SK-N-SH treated with all-trans-retinoic acid at 6 μM for 48 hours (cell line): ENCODE measurements at regions not wholly inside any gene's neighbourhood (a gene's known extent, or its start where the extent isn't known, plus 50 kb on each side); places are given as distances from the start of the nearest gene placed in this dataset.
A peak's percentile ranks its signal among the peaks of the same experiment; 100 is the strongest.

Source experiments
- ATAC-seq: fragments of 200-7000 bp; cut with Tn5 transposase; 3 replicates; pipeline ENCODE4 v1.9.1; 2020; ENCODE audit warnings: mild to moderate bottlenecking, moderate library complexity
- ARNTL ChIP-seq: fragments of 450-650 bp; formaldehyde crosslinking; IDR thresholded peaks from 2 replicates; pipeline ENCODE4 v1.5.0; 2020; ENCODE audit warnings: low read depth, mild to moderate bottlenecking, moderate library complexity, borderline replicate concordance
- BACH2 ChIP-seq: fragments of 250-450 bp; sonication (Bioruptor Pico); IDR thresholded peaks from 2 replicates; pipeline ENCODE4 v1.9.0; 2021; ENCODE audit warnings: mild to moderate bottlenecking, borderline replicate concordance
- CSDC2 ChIP-seq: fragments of 250-450 bp; sonication (Bioruptor Pico); IDR thresholded peaks from 2 replicates; pipeline ENCODE4 v1.5.0; 2020; ENCODE audit warnings: mild to moderate bottlenecking, moderate library complexity
- GLIS3 ChIP-seq: fragments of 250-450 bp; sonication (Bioruptor Pico); IDR thresholded peaks from 2 replicates; pipeline ENCODE4 v1.5.0; 2020; ENCODE audit warnings: mild to moderate bottlenecking, moderate library complexity
- ISL1 ChIP-seq: fragments of 250-450 bp; sonication (Bioruptor Pico); IDR thresholded peaks from 2 replicates; pipeline ENCODE4 v2.1.2; 2022; ENCODE audit warnings: mild to moderate bottlenecking, moderate library complexity
- OSR1 ChIP-seq: fragments of 250-450 bp; sonication (Bioruptor Pico); IDR thresholded peaks from 2 replicates; pipeline ENCODE4 v1.8.0; 2022; ENCODE audit warnings: moderate library complexity, mild to moderate bottlenecking, inconsistent platforms
- PPARA ChIP-seq: fragments of 250-450 bp; sonication (Bioruptor Pico); IDR thresholded peaks from 2 replicates; pipeline ENCODE4 v1.5.0; 2020; ENCODE audit warnings: mild to moderate bottlenecking, borderline replicate concordance
- SNAI2 ChIP-seq: fragments of 250-450 bp; sonication (Bioruptor Pico); IDR thresholded peaks from 2 replicates; pipeline ENCODE4 v1.5.0; 2020; ENCODE audit warnings: mild to moderate bottlenecking, moderate library complexity
- TCF4 ChIP-seq: fragments of 250-450 bp; sonication (Bioruptor Pico); IDR thresholded peaks from 2 replicates; pipeline ENCODE4 v1.8.0; 2021; ENCODE audit warnings: mild to moderate bottlenecking, moderate library complexity, borderline replicate concordance
- TOX ChIP-seq: fragments of 250-450 bp; sonication (Bioruptor Pico); IDR thresholded peaks from 2 replicates; pipeline ENCODE4 v1.8.0; 2021; ENCODE audit warnings: mild to moderate bottlenecking, moderate library complexity, borderline replicate concordance
- ZC3H10 ChIP-seq: fragments of 250-450 bp; sonication (Bioruptor Pico); IDR thresholded peaks from 2 replicates; pipeline ENCODE4 v1.5.1; 2021; ENCODE audit warnings: mild to moderate bottlenecking, moderate library complexity
- ZFP3 ChIP-seq: fragments of 250-450 bp; sonication (Bioruptor Pico); IDR thresholded peaks from 2 replicates; pipeline ENCODE4 v1.5.0; 2020; ENCODE audit warnings: mild to moderate bottlenecking, moderate library complexity
- ZFP30 ChIP-seq: fragments of 450-650 bp; formaldehyde crosslinking; IDR thresholded peaks from 2 replicates; pipeline ENCODE4 v1.5.0; 2022; ENCODE audit warnings: mild to moderate bottlenecking, moderate library complexity
- ZNF565 ChIP-seq: fragments of 450-650 bp; formaldehyde crosslinking; conservative IDR thresholded peaks from 2 replicates; pipeline ENCODE4 v1.5.0; 2020; ENCODE audit warnings: low read depth, mild to moderate bottlenecking, moderate library complexity
- ZNF70 ChIP-seq: fragments of 450-650 bp; formaldehyde crosslinking; IDR thresholded peaks from 2 replicates; pipeline ENCODE4 v1.5.0; 2020; ENCODE audit warnings: mild to moderate bottlenecking, moderate library complexity
- TF ChIP-seq, protein P1 (sequence below): fragments of 250-450 bp; sonication (Bioruptor Pico); IDR thresholded peaks from 2 replicates; pipeline ENCODE4 v1.8.0; 2020; ENCODE audit warnings: mild to moderate bottlenecking, moderate library complexity, borderline replicate concordance
- TF ChIP-seq, protein P2 (sequence below): fragments of 250-450 bp; sonication (Bioruptor Pico); IDR thresholded peaks from 2 replicates; pipeline ENCODE4 v1.5.1; 2020; ENCODE audit warnings: low read depth, mild to moderate bottlenecking, moderate library complexity
- TF ChIP-seq, protein P3 (sequence below): fragments of 250-450 bp; sonication (Bioruptor Pico); IDR thresholded peaks from 2 replicates; pipeline ENCODE4 v1.8.0; 2021; ENCODE audit warnings: low read depth, mild to moderate bottlenecking, moderate library complexity, borderline replicate concordance
- TF ChIP-seq, protein P4 (sequence below): fragments of 250-450 bp; sonication (Bioruptor Pico); IDR thresholded peaks from 2 replicates; pipeline ENCODE4 v1.5.0; 2020; ENCODE audit warnings: mild to moderate bottlenecking, moderate library complexity
- TF ChIP-seq, protein P5 (sequence below): fragments of 250-450 bp; sonication (Bioruptor Pico); IDR thresholded peaks from 2 replicates; pipeline ENCODE4 v1.5.1; 2021; ENCODE audit warnings: mild to moderate bottlenecking, moderate library complexity

DNA sequence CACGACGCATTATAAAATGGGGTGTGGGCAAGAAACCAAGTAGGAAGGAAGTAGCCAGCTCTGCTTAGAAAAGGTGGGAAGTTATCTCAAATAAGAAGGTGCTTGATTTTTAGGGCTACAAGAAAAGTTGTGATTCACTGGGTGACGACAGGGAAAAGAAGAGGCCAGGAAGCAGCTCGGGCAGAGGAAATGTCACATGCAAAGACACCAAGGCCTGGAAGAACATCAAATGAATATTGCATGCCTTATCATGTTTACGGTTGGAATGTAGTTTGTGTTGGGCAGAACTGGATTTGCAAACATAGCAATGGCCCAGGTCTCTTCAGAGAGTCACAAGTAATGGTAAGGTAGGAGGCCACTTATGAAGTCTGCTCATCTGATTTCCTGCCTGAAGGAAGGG, 610.6 kb downstream of the IRS1 start:
- TF ChIP-seq ZNF565 (no peak), SNAI2 (no peak), BACH2 (CRISPR knock-in tag) (no peak), GLIS3 (CRISPR knock-in tag) (no peak), ZFP30 (CRISPR knock-in tag) (no peak), TOX (no peak), OSR1 (CRISPR knock-in tag) (no peak), CSDC2 (CRISPR knock-in tag) (no peak), ZNF70 (no peak)
- TF ChIP-seq, protein P1, sequence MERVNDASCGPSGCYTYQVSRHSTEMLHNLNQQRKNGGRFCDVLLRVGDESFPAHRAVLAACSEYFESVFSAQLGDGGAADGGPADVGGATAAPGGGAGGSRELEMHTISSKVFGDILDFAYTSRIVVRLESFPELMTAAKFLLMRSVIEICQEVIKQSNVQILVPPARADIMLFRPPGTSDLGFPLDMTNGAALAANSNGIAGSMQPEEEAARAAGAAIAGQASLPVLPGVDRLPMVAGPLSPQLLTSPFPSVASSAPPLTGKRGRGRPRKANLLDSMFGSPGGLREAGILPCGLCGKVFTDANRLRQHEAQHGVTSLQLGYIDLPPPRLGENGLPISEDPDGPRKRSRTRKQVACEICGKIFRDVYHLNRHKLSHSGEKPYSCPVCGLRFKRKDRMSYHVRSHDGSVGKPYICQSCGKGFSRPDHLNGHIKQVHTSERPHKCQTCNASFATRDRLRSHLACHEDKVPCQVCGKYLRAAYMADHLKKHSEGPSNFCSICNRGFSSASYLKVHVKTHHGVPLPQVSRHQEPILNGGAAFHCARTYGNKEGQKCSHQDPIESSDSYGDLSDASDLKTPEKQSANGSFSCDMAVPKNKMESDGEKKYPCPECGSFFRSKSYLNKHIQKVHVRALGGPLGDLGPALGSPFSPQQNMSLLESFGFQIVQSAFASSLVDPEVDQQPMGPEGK (CRISPR knock-in tag) = no peak
- TF ChIP-seq, protein P2, sequence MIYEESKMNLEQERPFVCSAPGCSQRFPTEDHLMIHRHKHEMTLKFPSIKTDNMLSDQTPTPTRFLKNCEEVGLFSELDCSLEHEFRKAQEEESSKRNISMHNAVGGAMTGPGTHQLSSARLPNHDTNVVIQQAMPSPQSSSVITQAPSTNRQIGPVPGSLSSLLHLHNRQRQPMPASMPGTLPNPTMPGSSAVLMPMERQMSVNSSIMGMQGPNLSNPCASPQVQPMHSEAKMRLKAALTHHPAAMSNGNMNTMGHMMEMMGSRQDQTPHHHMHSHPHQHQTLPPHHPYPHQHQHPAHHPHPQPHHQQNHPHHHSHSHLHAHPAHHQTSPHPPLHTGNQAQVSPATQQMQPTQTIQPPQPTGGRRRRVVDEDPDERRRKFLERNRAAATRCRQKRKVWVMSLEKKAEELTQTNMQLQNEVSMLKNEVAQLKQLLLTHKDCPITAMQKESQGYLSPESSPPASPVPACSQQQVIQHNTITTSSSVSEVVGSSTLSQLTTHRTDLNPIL = no peak
- TF ChIP-seq, protein P3, sequence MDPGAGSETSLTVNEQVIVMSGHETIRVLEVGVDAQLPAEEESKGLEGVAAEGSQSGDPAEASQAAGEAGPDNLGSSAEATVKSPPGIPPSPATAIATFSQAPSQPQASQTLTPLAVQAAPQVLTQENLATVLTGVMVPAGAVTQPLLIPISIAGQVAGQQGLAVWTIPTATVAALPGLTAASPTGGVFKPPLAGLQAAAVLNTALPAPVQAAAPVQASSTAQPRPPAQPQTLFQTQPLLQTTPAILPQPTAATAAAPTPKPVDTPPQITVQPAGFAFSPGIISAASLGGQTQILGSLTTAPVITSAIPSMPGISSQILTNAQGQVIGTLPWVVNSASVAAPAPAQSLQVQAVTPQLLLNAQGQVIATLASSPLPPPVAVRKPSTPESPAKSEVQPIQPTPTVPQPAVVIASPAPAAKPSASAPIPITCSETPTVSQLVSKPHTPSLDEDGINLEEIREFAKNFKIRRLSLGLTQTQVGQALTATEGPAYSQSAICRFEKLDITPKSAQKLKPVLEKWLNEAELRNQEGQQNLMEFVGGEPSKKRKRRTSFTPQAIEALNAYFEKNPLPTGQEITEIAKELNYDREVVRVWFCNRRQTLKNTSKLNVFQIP (CRISPR knock-in tag) = no peak
- no peak for ATAC-seq

DNA sequence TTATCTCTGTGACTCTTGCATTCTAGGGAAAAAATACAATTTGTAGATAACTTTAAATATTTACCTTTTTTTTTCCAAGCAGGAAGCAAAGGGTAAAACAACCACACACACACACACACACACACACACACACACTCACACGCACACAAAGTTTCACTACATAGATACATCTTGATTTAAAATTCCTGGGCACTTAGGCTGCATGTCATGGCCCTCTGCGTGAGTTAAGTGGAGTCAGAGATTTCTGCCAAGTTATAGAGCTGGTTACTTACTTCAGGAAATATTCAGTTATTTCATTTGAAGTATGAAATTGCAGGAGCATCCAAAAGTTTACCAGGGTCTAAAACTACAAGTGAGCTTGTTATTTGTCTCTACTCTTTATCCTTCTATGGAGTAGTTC, 612.0 kb downstream of the IRS1 start:
- ATAC-seq = peak; percentile 64
- TF ChIP-seq, protein P2 = no peak
- TF ChIP-seq ISL1 (CRISPR knock-in tag) = peak; percentile 59

DNA sequence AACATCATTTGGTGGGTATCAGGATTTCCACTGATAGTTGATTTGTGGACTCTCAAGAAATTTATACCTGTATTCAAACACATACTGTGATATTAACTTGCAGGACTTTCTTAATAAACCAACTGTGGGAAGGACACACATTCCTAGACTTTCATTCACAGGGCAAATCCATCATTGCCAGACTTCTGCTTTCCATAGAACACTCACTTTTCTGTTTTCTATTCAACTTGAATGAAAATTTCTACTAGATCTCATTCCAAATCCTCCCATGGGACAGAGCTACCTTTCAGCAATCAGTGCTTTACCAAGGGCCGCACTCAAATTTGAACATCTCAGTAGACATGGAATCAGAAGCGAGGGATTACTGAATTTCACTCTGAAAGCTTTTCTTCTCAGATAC, 612.5 kb downstream of the IRS1 start:
- ATAC-seq = no peak; the same call in 2 of the 3 replicates
- no peak for TF ChIP-seq ZNF565

DNA sequence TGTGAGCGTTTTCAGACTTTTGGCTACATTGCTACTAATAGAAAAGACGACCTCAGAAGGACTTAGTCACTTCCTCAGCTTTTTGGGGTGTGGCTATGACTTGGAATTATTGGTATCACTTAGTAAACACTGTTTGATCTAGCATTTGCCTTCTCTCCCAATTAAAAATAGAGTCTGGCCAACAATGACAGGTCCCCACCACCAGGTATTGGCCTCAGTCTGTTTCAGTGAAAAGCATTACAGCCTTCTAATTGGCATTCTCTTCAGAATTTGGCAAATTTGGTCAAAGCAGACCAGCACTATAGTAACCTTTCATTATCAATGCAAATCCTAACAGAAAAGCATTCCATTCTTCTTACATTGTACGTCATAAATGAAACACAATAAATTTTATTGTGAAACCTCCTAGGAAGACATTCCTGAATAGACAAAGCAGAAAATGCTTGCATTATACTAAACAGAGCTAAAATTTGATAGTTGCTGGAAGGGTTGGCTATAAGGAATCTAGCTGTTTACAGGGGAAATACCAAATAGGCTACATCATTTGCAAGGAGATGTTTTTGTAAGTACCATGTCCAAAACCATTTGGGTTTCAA, 613.9 kb downstream of the IRS1 start:
- peak; percentile 81 for ATAC-seq
- no peak for TF ChIP-seq ZNF565
- no peak for TF ChIP-seq TCF4 (CRISPR knock-in tag)
- no peak for TF ChIP-seq ZC3H10 (CRISPR knock-in tag)
- peak; percentile 66 for TF ChIP-seq ISL1 (CRISPR knock-in tag)
- no peak for TF ChIP-seq ARNTL (CRISPR knock-in tag)
- TF ChIP-seq ZNF70 = no peak
- TF ChIP-seq TOX = no peak
- no peak for TF ChIP-seq SNAI2
- TF ChIP-seq, protein P4, sequence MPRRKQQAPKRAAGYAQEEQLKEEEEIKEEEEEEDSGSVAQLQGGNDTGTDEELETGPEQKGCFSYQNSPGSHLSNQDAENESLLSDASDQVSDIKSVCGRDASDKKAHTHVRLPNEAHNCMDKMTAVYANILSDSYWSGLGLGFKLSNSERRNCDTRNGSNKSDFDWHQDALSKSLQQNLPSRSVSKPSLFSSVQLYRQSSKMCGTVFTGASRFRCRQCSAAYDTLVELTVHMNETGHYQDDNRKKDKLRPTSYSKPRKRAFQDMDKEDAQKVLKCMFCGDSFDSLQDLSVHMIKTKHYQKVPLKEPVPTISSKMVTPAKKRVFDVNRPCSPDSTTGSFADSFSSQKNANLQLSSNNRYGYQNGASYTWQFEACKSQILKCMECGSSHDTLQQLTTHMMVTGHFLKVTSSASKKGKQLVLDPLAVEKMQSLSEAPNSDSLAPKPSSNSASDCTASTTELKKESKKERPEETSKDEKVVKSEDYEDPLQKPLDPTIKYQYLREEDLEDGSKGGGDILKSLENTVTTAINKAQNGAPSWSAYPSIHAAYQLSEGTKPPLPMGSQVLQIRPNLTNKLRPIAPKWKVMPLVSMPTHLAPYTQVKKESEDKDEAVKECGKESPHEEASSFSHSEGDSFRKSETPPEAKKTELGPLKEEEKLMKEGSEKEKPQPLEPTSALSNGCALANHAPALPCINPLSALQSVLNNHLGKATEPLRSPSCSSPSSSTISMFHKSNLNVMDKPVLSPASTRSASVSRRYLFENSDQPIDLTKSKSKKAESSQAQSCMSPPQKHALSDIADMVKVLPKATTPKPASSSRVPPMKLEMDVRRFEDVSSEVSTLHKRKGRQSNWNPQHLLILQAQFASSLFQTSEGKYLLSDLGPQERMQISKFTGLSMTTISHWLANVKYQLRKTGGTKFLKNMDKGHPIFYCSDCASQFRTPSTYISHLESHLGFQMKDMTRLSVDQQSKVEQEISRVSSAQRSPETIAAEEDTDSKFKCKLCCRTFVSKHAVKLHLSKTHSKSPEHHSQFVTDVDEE (CRISPR knock-in tag) = no peak

DNA sequence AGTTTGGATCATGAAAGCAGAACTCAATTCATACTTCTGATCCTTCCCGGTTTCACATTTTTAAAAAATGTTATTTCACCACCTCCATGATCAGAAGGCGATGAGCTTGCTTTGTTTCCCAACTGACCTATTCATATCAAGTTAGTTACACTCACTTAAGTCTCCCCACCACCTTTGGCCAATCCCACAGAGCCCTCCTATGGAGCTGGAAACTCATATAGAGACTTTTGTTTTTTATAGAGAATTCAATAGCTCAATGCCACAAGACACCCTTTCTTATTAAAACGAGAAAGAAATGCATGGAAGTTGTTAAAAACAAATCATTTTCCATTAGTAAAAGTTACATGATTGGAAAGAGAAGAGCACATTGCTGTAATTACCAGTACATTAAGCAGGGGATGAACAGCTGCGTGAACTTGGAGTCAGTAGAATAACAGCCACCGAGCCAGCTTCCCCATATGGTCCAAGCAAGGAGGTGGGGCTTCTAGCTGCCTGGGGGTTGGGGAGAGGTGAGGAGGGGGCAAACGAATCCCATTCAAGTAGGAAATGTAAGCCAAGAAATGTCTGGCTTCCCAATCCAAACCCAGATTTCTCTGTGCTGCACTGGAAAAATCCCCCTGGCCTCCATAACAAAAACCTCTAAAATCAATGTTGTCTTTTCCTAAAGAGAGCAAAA, 614.5 kb downstream of the IRS1 start:
- no peak for TF ChIP-seq GLIS3 (CRISPR knock-in tag)
- TF ChIP-seq, protein P1 (CRISPR knock-in tag) = no peak
- no peak for TF ChIP-seq CSDC2 (CRISPR knock-in tag)
- TF ChIP-seq PPARA = no peak
- no peak for TF ChIP-seq ZC3H10 (CRISPR knock-in tag)
- TF ChIP-seq, protein P5, sequence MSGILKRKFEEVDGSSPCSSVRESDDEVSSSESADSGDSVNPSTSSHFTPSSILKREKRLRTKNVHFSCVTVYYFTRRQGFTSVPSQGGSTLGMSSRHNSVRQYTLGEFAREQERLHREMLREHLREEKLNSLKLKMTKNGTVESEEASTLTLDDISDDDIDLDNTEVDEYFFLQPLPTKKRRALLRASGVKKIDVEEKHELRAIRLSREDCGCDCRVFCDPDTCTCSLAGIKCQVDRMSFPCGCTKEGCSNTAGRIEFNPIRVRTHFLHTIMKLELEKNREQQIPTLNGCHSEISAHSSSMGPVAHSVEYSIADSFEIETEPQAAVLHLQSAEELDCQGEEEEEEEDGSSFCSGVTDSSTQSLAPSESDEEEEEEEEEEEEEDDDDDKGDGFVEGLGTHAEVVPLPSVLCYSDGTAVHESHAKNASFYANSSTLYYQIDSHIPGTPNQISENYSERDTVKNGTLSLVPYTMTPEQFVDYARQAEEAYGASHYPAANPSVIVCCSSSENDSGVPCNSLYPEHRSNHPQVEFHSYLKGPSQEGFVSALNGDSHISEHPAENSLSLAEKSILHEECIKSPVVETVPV = no peak
- no peak for TF ChIP-seq TOX
- no peak for TF ChIP-seq ARNTL (CRISPR knock-in tag)
- TF ChIP-seq ZFP3 (CRISPR knock-in tag) = no peak
- no peak for TF ChIP-seq BACH2 (CRISPR knock-in tag)
- TF ChIP-seq ZNF565 = no peak
- TF ChIP-seq, all 23 proteins: peak for 0
- peak; percentile 54 for ATAC-seq
